ENCODE measurements at regions not wholly inside any gene's neighbourhood (a gene's known extent, or its start where the extent isn't known, plus 50 kb on each side); places are given as distances from the start of the nearest gene placed in this dataset.

DNA sequence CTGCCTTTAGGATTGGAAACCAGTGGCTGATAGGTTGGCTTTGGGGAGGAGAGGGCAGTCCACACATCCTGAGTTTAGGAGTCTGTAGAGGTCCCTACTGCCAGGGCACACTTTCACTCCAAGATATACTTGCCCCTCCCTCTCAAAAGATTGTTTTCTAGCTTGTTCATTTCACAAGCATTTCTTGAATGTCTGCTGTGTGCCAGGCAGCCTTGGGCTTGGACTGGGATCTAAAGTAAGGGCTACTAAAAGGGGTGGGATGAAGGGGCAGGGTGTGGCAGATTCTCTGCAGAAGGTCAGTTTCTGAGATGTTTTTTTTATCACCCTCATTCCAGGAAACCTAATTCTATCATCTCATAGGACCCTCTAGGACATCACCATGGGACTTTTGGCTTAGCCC lies 272.4 kb downstream of the SKAP2 start:
- Mint-ChIP-seq H3K9me3 (no peaks in the 10 kb centered on the region), H3K27me3 (peaks cover 41% of the 10 kb centered on the region), H3K27ac (no peak overlapping the region), H3K4me1 (no peaks in the 10 kb centered on the region), H3K4me3 (no peak overlapping the region), H3K36me3 (no peaks in the 10 kb centered on the region)
- CTCF ChIA-PET = interaction anchor here (0.8 kb wide), 1 partner anchor 162 kb away, joined by 3 read pairs; no protein-coding TSS in a partner anchor
- no peak for DNase-seq

DNA sequence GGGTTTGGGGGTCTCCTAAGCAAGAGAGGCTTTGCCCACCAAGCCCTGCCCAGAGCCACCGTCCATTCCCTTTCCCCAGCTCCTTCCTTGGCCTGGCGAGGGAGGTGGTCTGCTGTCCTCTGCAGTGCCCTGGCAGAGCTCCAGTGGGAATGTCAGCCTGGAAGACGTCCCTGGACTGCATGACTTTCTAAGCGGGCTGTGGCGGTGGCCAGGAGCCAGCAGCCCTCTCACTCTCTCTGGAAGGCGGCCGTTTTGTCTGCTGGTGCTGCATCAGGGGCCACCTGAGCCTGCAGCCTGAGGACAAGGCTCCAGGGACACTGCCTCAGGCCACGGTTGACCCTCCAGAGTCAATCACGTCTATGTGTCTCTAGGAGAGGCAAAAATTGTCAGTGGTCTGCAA lies 271.0 kb downstream of the SKAP2 start:
- Mint-ChIP-seq H3K36me3 (no peaks in the 10 kb centered on the region), H3K9me3 (no peaks in the 10 kb centered on the region), H3K4me3 (no peak overlapping the region), H3K27me3 (peaks cover 36% of the 10 kb centered on the region), H3K27ac (no peak overlapping the region), H3K4me1 (no peaks in the 10 kb centered on the region)
- no peak for DNase-seq
- CTCF ChIA-PET = interaction anchor here (0.6 to 0.9 kb wide), 2 partner anchors 15 to 74 kb away, joined by 3 read pairs; no protein-coding TSS in a partner anchor

DNA sequence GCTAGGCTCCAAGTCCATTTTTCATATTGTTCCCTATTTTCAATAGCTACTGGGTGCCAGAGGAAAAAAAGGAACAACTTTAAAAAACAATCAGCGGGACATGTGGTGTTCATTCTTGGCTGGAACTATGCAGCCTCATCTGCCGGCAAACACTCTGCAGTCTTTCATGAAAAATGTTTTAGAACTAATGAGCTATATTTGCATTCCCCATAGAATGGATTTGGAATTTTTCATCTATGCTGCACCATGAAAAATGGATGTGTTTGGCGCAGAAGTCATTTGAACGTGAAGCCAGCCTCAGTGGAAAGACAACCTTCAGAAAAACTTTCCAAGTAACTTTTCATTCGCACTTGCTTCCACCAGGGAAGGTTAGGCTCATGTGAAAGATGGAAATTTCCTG lies 270.5 kb downstream of the SKAP2 start:
- H3K36me3 Mint-ChIP-seq = no peaks in the 10 kb centered on the region
- no peaks in the 10 kb centered on the region for H3K9me3 Mint-ChIP-seq
- H3K27me3 Mint-ChIP-seq = peaks cover 33% of the 10 kb centered on the region
- no peaks in the 10 kb centered on the region for H3K4me1 Mint-ChIP-seq
- DNase-seq = no peak
- H3K4me3 Mint-ChIP-seq = no peak overlapping the region
- CTCF ChIA-PET = interaction anchor here (0.9 kb wide), 1 partner anchor 74 kb away, joined by 3 read pairs; no protein-coding TSS in a partner anchor
- H3K27ac Mint-ChIP-seq = no peak overlapping the region

DNA sequence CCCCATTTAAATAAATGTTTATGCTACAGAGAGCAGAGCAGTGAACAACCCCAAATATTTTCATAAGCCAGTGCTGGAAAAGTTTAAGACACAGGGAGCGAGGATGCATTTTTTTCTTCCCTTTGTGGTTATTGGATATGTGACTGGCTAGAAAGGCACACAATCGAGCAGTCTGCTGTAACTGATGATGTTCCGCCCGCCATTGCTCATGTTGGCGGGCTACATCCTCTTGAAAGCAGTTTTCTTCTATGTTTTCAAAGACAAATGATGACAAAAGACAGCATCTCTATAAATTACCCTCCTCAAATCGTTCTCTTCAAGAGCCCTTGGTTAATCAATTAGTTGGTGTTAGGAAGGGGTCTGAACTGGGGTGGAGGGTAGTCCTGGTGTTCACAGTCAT lies 269.8 kb downstream of the SKAP2 start:
- Mint-ChIP-seq H3K36me3 (no peaks in the 10 kb centered on the region), H3K9me3 (no peaks in the 10 kb centered on the region), H3K4me3 (no peak overlapping the region), H3K27ac (no peak overlapping the region), H3K4me1 (no peaks in the 10 kb centered on the region), H3K27me3 (peaks cover 33% of the 10 kb centered on the region)
- no peak for DNase-seq
- CTCF ChIA-PET = no interaction called here

DNA sequence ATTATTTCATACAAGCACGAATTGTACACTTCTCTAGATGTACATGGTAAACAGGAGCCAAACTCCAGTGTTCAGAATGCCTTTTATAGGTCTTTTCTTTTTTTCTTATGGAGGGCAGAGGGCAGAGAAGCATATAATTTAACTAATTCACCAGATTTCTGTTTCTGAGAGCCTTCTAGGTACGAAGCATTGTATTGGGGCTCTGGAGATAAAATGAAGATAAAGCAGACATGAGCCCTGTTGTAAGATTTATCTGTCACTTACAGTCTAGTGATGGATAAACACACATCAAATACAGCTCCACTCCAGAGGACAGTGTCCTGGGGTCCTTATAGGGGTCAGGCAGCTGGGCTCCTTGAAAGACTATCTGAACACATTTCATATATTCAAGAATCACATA lies 265.5 kb downstream of the SKAP2 start:
- Mint-ChIP-seq H3K9me3 (no peaks in the 10 kb centered on the region), H3K4me1 (no peaks in the 10 kb centered on the region)

DNA sequence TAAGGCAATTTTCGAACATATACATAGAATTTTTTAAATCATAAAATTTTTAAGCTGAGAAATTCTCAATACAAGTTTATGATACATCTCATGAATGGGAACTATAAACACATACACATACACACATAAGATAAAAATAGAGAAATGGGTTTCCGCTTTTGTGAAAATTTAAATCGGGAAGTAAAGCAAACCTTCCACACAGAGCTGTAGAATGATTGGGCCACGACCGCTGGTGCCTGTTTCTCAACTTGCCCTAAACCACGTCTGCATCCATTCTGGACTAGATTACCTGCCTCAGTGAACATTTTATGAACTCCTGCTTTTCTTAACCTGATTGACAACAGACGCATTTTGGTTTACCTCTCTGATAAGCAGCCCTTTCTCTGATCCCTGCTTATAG lies 264.4 kb downstream of the SKAP2 start:
- CTCF ChIA-PET = no interaction called here
- Mint-ChIP-seq H3K4me3 (no peak overlapping the region), H3K27me3 (peaks cover 30% of the 10 kb centered on the region), H3K36me3 (no peaks in the 10 kb centered on the region), H3K4me1 (no peaks in the 10 kb centered on the region), H3K27ac (no peak overlapping the region), H3K9me3 (no peaks in the 10 kb centered on the region)
- DNase-seq = no peak

More for the DNA sequence above, 265.5 kb downstream of the SKAP2 start:
- Mint-ChIP-seq H3K27me3 (peaks cover 31% of the 10 kb centered on the region), H3K4me3 (no peak overlapping the region), H3K36me3 (no peaks in the 10 kb centered on the region), H3K27ac (no peak overlapping the region)
- no peak for DNase-seq
- CTCF ChIA-PET = no interaction called here

DNA sequence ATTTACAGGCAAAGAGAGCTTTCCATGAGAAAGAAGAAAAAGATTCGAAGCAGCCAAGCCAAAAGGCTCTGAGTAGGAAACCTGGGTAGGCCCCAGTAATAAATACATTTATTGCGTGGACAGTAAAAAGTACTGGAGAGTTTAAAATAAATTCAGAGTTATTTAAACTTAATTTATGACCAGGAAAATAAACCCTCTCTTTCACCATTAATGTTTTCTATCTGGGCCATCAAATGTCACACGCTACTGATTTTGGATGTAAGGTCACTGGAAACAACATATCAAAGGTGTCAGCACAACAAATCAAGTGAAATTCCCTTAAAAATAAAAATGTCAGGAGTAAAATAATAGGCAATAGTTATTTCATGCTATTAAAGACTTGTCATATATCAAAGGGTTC lies 264.0 kb downstream of the SKAP2 start:
- CTCF ChIA-PET = no interaction called here
- Mint-ChIP-seq H3K4me1 (no peaks in the 10 kb centered on the region), H3K27me3 (peaks cover 28% of the 10 kb centered on the region), H3K4me3 (no peak overlapping the region), H3K9me3 (no peaks in the 10 kb centered on the region), H3K27ac (no peak overlapping the region), H3K36me3 (no peaks in the 10 kb centered on the region)
- DNase-seq = no peak

DNA sequence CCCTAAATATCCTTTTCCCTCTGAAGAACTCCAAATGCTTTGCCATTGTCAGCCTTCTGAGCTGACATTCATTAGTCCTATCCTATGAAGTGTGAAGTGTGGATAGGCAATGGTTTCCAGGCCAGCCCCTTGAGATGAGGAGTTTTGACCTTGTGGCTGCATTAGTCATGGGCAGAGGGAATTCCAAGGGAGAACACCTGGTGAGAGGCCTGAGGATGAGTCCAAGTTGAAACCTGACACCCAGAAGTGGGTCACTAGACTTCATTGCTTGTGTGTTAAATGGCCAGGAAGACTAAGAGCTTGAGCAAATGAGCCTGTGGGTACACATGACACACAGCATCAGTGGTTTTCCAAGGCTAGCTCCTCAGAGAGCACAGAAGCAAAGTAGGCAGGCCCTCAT lies 260.8 kb downstream of the SKAP2 start:
- H3K27ac Mint-ChIP-seq = no peak overlapping the region
- H3K36me3 Mint-ChIP-seq = no peaks in the 10 kb centered on the region
- DNase-seq = no peak
- no peak overlapping the region for H3K4me3 Mint-ChIP-seq
- H3K9me3 Mint-ChIP-seq = no peaks in the 10 kb centered on the region
- CTCF ChIA-PET = no interaction called here
- peaks cover 32% of the 10 kb centered on the region for H3K27me3 Mint-ChIP-seq
- H3K4me1 Mint-ChIP-seq = no peaks in the 10 kb centered on the region

DNA sequence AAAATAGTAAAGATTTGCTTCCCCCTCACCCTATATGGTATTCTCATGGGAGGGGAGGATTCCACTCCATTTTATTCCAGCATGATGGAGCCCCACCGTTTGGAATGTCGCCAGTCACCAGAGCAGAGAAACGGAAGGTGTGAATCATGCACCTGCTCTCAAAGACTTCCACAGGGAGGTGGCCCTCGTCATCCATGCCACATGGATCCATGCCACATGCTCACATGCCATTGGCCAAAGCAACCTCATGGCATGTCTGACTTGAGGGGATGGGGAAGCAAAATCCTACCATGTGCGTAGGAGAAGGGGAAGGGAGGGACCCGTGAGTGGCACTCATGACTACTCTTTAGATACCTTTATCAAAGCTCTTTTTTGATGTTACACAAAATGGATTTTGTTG lies 256.0 kb downstream of the SKAP2 start:
- no peak overlapping the region for H3K27ac Mint-ChIP-seq
- H3K27me3 Mint-ChIP-seq = peaks cover 25% of the 10 kb centered on the region
- no peaks in the 10 kb centered on the region for H3K36me3 Mint-ChIP-seq
- no peak overlapping the region for H3K4me3 Mint-ChIP-seq
- no peaks in the 10 kb centered on the region for H3K4me1 Mint-ChIP-seq
- DNase-seq = no peak
- CTCF ChIA-PET = interaction anchor here (0.8 kb wide), 1 partner anchor 15 kb away, joined by 3 read pairs; no protein-coding TSS in a partner anchor
- no peaks in the 10 kb centered on the region for H3K9me3 Mint-ChIP-seq

DNA sequence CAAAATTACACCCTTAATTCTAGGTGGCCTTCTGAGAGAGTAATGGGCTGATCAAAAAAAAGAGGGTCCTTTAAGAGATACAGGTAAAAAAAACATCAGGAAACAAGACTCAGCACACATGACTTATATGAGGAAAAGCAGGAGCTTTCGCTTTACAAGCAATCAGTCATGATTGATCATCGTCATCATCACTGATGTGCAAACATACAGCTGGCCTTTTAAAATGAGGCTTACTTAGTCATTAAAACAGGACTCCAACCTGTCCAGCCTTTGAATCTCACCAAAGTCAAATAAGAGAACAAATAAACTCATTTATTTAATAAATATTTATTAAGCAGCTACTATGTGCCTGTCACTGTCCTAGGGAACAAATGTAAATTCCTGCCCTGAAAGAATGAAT lies 255.3 kb downstream of the SKAP2 start:
- CTCF ChIA-PET = no interaction called here
- no peak for DNase-seq

DNA sequence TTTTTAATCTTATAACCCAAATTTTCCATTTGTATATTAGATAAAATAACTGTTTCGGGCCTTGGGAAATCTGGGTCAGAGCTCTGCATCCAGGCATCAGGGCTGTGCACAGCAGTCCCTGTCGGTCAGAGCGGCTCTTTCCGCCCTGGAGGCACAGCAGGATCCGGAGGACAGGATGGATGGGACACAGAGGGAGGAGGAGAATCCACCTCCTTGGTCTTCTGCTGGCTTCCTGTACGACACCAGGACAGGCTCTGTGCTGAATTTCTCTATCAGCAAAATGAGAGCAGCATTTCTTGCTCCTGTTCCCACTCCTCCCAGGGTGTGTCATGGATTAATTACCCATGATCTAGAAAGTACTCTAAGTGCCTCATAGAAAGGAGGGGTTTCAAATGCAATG lies 254.9 kb downstream of the SKAP2 start:
- CTCF ChIA-PET = no interaction called here
- H3K9me3 Mint-ChIP-seq = no peaks in the 10 kb centered on the region
- H3K27ac Mint-ChIP-seq = no peak overlapping the region
- H3K4me1 Mint-ChIP-seq = no peaks in the 10 kb centered on the region
- DNase-seq = no peak
- H3K4me3 Mint-ChIP-seq = no peak overlapping the region
- H3K36me3 Mint-ChIP-seq = no peaks in the 10 kb centered on the region
- peaks cover 25% of the 10 kb centered on the region for H3K27me3 Mint-ChIP-seq

More for the DNA sequence above, 255.3 kb downstream of the SKAP2 start:
- H3K9me3 Mint-ChIP-seq = no peaks in the 10 kb centered on the region
- peaks cover 25% of the 10 kb centered on the region for H3K27me3 Mint-ChIP-seq
- H3K36me3 Mint-ChIP-seq = no peaks in the 10 kb centered on the region
- H3K4me3 Mint-ChIP-seq = no peak overlapping the region
- H3K27ac Mint-ChIP-seq = no peak overlapping the region
- no peaks in the 10 kb centered on the region for H3K4me1 Mint-ChIP-seq

DNA sequence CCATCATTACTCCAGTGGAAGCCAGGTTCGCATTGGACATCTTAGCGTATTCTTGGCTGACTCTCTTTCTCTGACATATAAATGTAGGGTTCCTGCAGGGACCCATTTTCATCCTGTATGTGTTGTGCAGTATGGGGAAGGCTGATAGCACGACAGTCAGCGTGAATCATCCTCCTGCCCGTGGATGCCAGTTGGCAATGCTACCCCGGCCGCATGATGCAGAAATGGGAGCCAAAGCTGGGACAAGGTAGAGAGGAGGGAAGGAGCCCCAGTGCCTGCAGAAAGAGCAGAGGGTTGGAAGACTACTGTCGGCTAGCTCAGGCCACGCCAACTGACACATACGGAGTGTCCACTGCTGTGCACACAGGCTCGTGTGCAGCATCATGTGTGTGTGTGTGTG lies 251.6 kb downstream of the SKAP2 start:
- Mint-ChIP-seq H3K36me3 (no peaks in the 10 kb centered on the region), H3K4me3 (no peak overlapping the region), H3K4me1 (no peaks in the 10 kb centered on the region), H3K27ac (no peak overlapping the region), H3K27me3 (peaks cover 20% of the 10 kb centered on the region), H3K9me3 (no peaks in the 10 kb centered on the region)
- CTCF ChIA-PET = interaction anchor here (0.6 kb wide), 1 partner anchor 66 kb away, joined by 3 read pairs; no protein-coding TSS in a partner anchor
- no peak for DNase-seq

DNA sequence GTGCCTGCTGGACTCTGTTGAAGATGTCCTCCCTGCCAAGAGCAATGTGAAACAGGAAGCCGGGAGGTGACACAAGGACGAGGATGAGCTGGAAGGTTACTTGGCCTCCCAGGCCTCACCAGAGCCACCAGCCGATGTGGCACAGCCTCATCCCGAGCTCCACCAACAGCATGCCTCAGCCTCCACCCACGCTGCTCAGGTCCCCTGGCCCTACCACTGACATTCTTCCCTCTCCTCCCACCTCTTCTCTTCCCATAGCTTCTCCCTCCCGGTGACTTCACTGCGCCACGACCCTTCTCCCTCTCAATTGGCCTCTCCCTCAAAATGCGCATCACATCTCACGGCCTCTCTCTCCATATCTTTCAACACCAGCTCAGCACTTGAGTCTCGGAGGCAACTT lies 249.9 kb downstream of the SKAP2 start:
- CTCF ChIA-PET = no interaction called here
- no peak overlapping the region for H3K27ac Mint-ChIP-seq
- H3K4me1 Mint-ChIP-seq = no peaks in the 10 kb centered on the region
- no peak overlapping the region for H3K4me3 Mint-ChIP-seq
- no peaks in the 10 kb centered on the region for H3K9me3 Mint-ChIP-seq
- H3K36me3 Mint-ChIP-seq = no peaks in the 10 kb centered on the region
- DNase-seq = no peak
- H3K27me3 Mint-ChIP-seq = peaks cover 10% of the 10 kb centered on the region

DNA sequence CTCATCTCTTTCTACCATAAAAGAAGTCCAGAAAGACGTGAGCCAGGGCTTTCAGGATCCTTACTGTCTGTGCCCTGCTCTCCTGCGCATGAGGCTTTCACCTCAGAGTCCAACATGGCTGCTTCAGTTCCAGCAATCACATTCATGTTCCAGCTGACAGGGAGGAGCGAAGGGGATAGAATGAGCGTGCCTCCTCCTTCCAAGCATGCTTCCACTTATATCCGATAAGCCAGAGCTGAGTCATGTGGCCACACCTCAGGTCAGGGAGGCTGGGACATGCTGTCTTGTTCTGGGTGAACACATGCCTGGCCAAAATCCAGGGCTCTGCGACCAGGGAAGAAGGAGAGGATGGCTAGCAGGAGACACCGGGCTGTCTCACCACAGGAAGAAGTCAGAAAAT lies 248.2 kb downstream of the SKAP2 start:
- no peak overlapping the region for H3K27ac Mint-ChIP-seq
- H3K9me3 Mint-ChIP-seq = no peaks in the 10 kb centered on the region
- peaks cover 14% of the 10 kb centered on the region for H3K27me3 Mint-ChIP-seq
- no peak overlapping the region for H3K4me3 Mint-ChIP-seq
- H3K4me1 Mint-ChIP-seq = no peaks in the 10 kb centered on the region
- CTCF ChIA-PET = no interaction called here
- no peaks in the 10 kb centered on the region for H3K36me3 Mint-ChIP-seq
- no peak for DNase-seq

DNA sequence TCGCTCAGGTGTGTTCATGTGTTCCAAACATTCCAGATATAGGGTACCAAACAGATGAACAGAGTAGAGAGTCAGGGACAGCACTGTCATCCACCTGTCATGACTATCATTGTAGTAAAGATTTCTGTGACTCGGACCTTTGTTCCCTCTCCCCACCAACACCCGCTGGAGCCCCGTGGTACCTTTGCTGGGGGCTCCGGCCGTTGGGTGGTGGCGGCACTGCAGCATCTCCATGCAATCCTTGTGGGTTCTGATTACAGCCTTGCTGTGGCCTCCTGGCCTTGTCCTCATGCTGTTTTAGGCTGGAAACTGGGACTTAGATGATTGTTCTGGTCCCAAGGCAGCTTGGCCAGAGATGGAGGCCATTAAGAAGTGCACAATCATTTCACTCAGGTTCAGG lies 247.3 kb downstream of the SKAP2 start:
- Mint-ChIP-seq H3K4me3 (no peak overlapping the region), H3K9me3 (no peaks in the 10 kb centered on the region), H3K27me3 (peaks cover 15% of the 10 kb centered on the region), H3K27ac (no peak overlapping the region), H3K4me1 (no peaks in the 10 kb centered on the region), H3K36me3 (no peaks in the 10 kb centered on the region)
- DNase-seq = no peak
- CTCF ChIA-PET = no interaction called here

Measured in activated naive CD4-positive, alpha-beta T cell treated with anti-CD3 and anti-CD28 coated beads, Interleukin-2, amount 10 ng/mL, durations not matched to agents 7 days and 5 days (primary cell).